AG04449 (cell line): ENCODE measurements at regions not wholly inside any gene's neighbourhood (a gene's known extent, or its start where the extent isn't known, plus 50 kb on each side); places are given as distances from the start of the nearest gene placed in this dataset.

Experiments used
- CTCF ChIA-PET: fragments of 350-600 bp; formaldehyde crosslinking; extraction: SDS; loops from one replicate; lab custom pipeline; 2021; ENCODE audit warnings: antibody characterized with exemption; lab: Yijun Ruan, JAX
- POLR2A ChIA-PET: fragments of 400-600, 350-600 bp; formaldehyde crosslinking; extraction: SDS; loops from one replicate; lab custom pipeline; 2020; ENCODE audit warnings: antibody characterized with exemption, inconsistent platforms; lab: Yijun Ruan, JAX
- DNase-seq: peaks from one replicate; pipeline ENCODE4 v3.0.0-alpha.2; 2010; ENCODE audit warnings: low read depth, low spot score
- H3K4me3 ChIP-seq: 2 replicates; pipeline ENCODE4 v1.5.1; 2011; ENCODE audit warnings: low read depth, mild to moderate bottlenecking, control low read depth, low read length
- CTCF ChIP-seq: IDR thresholded peaks from one replicate; pipeline ENCODE4 v1.5.1; 2011; ENCODE audit warnings: mild to moderate bottlenecking, moderate library complexity, low read length, control low read depth, inconsistent platforms; ENCODE audit not compliant: insufficient read depth; ENCODE audit errors: missing control alignments

GRCh38 chr1:220398238-220398637 is 126.0 kb upstream of the RAB3GAP2 start:
- DNase-seq = no peak
- no peak for TF ChIP-seq CTCF
- POLR2A ChIA-PET = no interaction called here
- H3K4me3 ChIP-seq = no peak overlapping the region
- CTCF ChIA-PET = no interaction called here

GRCh38 chr1:220391491-220391890 is 119.2 kb upstream of the RAB3GAP2 start:
- no peak overlapping the region for H3K4me3 ChIP-seq
- TF ChIP-seq CTCF = no peak
- CTCF ChIA-PET = interaction anchor here (0.7 kb wide), 1 partner anchor 72 kb away, joined by 3 read pairs; no protein-coding TSS in a partner anchor
- POLR2A ChIA-PET = no interaction called here
- DNase-seq = no peak

- no peak overlapping the region for H3K4me3 ChIP-seq
- CTCF ChIA-PET = no interaction called here
- DNase-seq = no peak
- POLR2A ChIA-PET = no interaction called here
- no peak for TF ChIP-seq CTCF
Measured at GRCh38 chr1:220389634-220390033, 117.4 kb upstream of the RAB3GAP2 start.

GRCh38 chr1:220386494-220387195 is 114.4 kb upstream of the RAB3GAP2 start:
- ChIA-PET POLR2A (no interaction called here), CTCF (no interaction called here)
- DNase-seq = no peak
- no peak for TF ChIP-seq CTCF
- no peak overlapping the region for H3K4me3 ChIP-seq

GRCh38 chr1:220385158-220385557 is 112.9 kb upstream of the RAB3GAP2 start:
- no peak overlapping the region for H3K4me3 ChIP-seq
- no peak for DNase-seq
- CTCF ChIA-PET = no interaction called here
- POLR2A ChIA-PET = no interaction called here
- TF ChIP-seq CTCF = no peak

GRCh38 chr1:220382994-220383393 is 110.7 kb upstream of the RAB3GAP2 start:
- CTCF ChIA-PET = no interaction called here
- no peak for TF ChIP-seq CTCF
- POLR2A ChIA-PET = no interaction called here
- no peak overlapping the region for H3K4me3 ChIP-seq
- no peak for DNase-seq
